ENCODE measurements at regions not wholly inside any gene's neighbourhood (a gene's known extent, or its start where the extent isn't known, plus 50 kb on each side); places are given as distances from the start of the nearest gene placed in this dataset.

DNA sequence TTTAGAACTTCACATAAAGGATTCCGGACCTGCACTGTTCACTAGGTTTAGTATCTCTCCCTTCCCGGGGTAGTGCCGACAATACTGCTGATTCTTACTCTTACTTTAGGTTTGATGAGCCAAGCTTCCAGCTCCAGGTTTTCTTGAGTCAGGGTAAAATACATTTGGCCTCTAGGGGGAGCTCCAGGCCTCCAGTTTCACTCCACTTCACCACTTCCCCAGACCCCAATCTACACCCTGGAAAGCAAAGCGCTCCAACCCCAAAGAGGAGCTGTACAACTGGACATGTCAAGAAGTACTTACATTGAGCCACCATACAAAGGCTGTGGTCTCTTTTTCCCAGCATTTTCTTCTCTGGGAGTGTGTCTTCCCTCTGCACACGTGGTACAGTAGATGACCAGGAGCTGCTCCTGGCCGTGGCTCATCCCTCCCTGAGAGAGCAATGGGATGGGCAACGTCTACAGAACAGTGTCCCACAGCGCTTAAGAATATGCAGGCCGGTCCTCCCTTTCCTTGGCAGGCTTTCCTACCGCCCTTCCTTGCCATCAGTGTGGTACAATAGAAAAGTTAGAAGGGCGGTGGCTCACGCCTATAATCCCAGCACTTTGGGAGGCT lies 93.9 kb upstream of the CCDC80 start:
- TF ChIP-seq, protein P1, sequence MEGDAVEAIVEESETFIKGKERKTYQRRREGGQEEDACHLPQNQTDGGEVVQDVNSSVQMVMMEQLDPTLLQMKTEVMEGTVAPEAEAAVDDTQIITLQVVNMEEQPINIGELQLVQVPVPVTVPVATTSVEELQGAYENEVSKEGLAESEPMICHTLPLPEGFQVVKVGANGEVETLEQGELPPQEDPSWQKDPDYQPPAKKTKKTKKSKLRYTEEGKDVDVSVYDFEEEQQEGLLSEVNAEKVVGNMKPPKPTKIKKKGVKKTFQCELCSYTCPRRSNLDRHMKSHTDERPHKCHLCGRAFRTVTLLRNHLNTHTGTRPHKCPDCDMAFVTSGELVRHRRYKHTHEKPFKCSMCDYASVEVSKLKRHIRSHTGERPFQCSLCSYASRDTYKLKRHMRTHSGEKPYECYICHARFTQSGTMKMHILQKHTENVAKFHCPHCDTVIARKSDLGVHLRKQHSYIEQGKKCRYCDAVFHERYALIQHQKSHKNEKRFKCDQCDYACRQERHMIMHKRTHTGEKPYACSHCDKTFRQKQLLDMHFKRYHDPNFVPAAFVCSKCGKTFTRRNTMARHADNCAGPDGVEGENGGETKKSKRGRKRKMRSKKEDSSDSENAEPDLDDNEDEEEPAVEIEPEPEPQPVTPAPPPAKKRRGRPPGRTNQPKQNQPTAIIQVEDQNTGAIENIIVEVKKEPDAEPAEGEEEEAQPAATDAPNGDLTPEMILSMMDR (IDR thresholded peaks at IDR 0.05 in 2 of 3, conservative IDR thresholded peaks at IDR 0.05 in 1 of 3; ENCODE audit: borderline replicate concordance in 1 of 3, insufficient read depth in 1 of 3, low read depth in 2 of 3, low read length in 2 of 3), result peak; percentile 65 to 91 (median 74)
- TF ChIP-seq POLR2A (IDR thresholded peaks at IDR 0.05; ENCODE audit: borderline replicate concordance, extremely low read depth, insufficient read depth, insufficient read length), result no peak
